C4-2B (cell line): ENCODE measurements at regions not wholly inside any gene's neighbourhood (a gene's known extent, or its start where the extent isn't known, plus 50 kb on each side); places are given as distances from the start of the nearest gene placed in this dataset.

Source experiments
- CTCF ChIP-seq: fragments of 450-650 bp; conservative IDR thresholded peaks from 2 replicates; pipeline ENCODE4 v1.5.1; 2017; ENCODE audit warnings: mild to moderate bottlenecking
- ZFX ChIP-seq: fragments of 450-650 bp; IDR thresholded peaks from 2 replicates; pipeline ENCODE4 v1.6.1; 2017

- TF ChIP-seq CTCF: no peak
- TF ChIP-seq ZFX: no peak
Observed at GRCh38 chr13:68908879-68909278, 1198.7 kb upstream of the ATXN8OS start.
